Stomach (tissue), 8 donors: ENCODE measurements at regions not wholly inside any gene's neighbourhood (a gene's known extent, or its start where the extent isn't known, plus 50 kb on each side); places are given as distances from the start of the nearest gene placed in this dataset.
"Not testable (repeated sequence)": the region's sequence is repeated elsewhere in the genome, so short reads cannot be mapped to it uniquely, and the experiment has no call there.

Source experiments
- DNase-seq, 2 donors: peaks; one replicate each; pipeline versions ENCODE4 v3.0.0 to v3.0.0-alpha.2; 2013 to 2019
- H3K27ac ChIP-seq, 5 donors: fragments of 200-600 bp in 4 of 5; sonication (generic) in 4 of 5; one replicate each; pipeline ENCODE4 v1.5.1; 2013 to 2019; ENCODE audit warnings: mild to moderate bottlenecking in 1 of 5, moderate library complexity in 1 of 5
- H3K27me3 ChIP-seq, 3 donors: fragments of 200-600 bp; sonication (generic); one replicate each; pipeline ENCODE4 v1.5.1; 2017 to 2019; ENCODE audit warnings: mixed run types in 1 of 3
- H3K36me3 ChIP-seq, 4 donors: fragments of 200-600 bp; sonication (generic); 1 replicate in 3 of 4; 2 replicates in 1 of 4; pipeline ENCODE4 v1.5.1; 2016 to 2019
- H3K4me1 ChIP-seq, 4 donors: fragments of 200-600 bp; sonication (generic); one replicate each; pipeline ENCODE4 v1.5.1; 2016 to 2019
- H3K4me3 ChIP-seq, 4 donors: fragments of 200-600 bp; sonication (generic) in 3 of 4; one replicate each; pipeline ENCODE4 v1.5.1; 2016 to 2019; ENCODE audit warnings: mild to moderate bottlenecking in 1 of 4
- H3K9me3 ChIP-seq, 4 donors: fragments of 200-600 bp; sonication (generic); one replicate each; pipeline ENCODE4 v1.5.1; 2016 to 2019
- EP300 ChIP-seq: sonication (generic); formaldehyde crosslinking; IDR thresholded peaks from one replicate; pipeline ENCODE4 v1.6.1; 2017; ENCODE audit warnings: antibody characterized with exemption
- POLR2A ChIP-seq, 4 donors: fragments of 450-650 bp; IDR thresholded peaks; one replicate each; pipeline ENCODE4 v1.6.1; 2016; ENCODE audit warnings: antibody characterized with exemption in 4 of 4, control low read depth in 2 of 4, mild to moderate bottlenecking in 1 of 4, moderate library complexity in 1 of 4
- POLR2AphosphoS5 ChIP-seq, 3 donors: sonication (generic); formaldehyde crosslinking; IDR thresholded peaks; one replicate each; pipeline ENCODE4 v1.6.1; 2016; ENCODE audit warnings: antibody characterized with exemption in 3 of 3
- WGBS, 5 donors: extraction: QIAGEN DNeasy Blood & Tissue Kit in 3 of 5; methylation state at CpG; one replicate each; pipeline versions ENCODE4 v1.1.5 to v1.1.7; 2013 to 2018; 5-methylcytosine and 5-hydroxymethylcytosine counted together
- intact Hi-C: fragments of 100-400 bp; cut with DNase I; formaldehyde crosslinking; loops from one replicate; pipeline ENCODE4 v1.15.1; 2023; ENCODE audit warnings: low total_unique reads
- TF ChIP-seq, protein P1 (sequence below), 7 experiments: fragments of 450-650 bp in 4 of 7; fragments of 200-600 bp in 3 of 7; sonication (generic) in 3 of 7; IDR thresholded peaks; one replicate each; pipeline ENCODE4 v1.5.1; 2016 to 2019; ENCODE audit warnings: antibody characterized with exemption in 7 of 7, control low read depth in 2 of 7, mild to moderate bottlenecking in 1 of 7
- donor health status: healthy with polysubstance abuse.
- donor health status: Bipolar disorder and iron deficiency.
- donor health status: healthy.

DNA sequence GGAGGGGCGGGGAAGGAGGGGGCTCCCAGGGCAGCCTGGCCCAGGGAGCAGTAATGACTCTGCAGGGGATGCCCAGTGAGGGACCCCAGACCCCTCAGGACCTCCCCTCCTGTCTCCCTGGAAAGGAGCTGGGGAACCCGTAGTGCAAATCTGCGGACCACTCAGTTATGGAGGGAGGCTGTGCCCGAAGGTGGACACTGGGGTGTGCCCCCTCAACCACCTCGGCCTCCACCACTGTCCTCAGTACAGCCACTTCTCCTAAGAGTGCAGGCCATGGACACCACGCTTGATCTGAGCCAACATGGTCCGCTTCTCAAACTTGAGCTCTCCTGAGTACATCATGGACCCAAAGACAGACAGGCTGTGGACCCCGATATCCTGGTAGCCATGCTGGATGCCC, 378.2 kb upstream of the MAOA start:
- Histone ChIP-seq H3K36me3 (no peaks in the 10 kb centered on the region), H3K4me1 (no peaks in the 10 kb centered on the region), H3K4me3 (no peak overlapping the region), H3K27ac (no peak overlapping the region), H3K9me3 (peaks cover 0 to 13% (median 0%) of the 10 kb centered on the region in 4 donors), H3K27me3 (no peaks in the 10 kb centered on the region)
- DNase-seq, result no peak
- intact Hi-C loops, result no loop called here
- WGBS, 5 donors, result 93 to 100% (median 94%) methylated on average over 3 to 8 of the region's 8 CpGs; no CpG with 5 or more reads in 1 of the 5 donors
- TF ChIP-seq POLR2A (IDR thresholded peaks at IDR 0.05) (no peak), POLR2AphosphoS5 (IDR thresholded peaks at IDR 0.05) (no peak), EP300 (no peak)
- TF ChIP-seq, protein P1, sequence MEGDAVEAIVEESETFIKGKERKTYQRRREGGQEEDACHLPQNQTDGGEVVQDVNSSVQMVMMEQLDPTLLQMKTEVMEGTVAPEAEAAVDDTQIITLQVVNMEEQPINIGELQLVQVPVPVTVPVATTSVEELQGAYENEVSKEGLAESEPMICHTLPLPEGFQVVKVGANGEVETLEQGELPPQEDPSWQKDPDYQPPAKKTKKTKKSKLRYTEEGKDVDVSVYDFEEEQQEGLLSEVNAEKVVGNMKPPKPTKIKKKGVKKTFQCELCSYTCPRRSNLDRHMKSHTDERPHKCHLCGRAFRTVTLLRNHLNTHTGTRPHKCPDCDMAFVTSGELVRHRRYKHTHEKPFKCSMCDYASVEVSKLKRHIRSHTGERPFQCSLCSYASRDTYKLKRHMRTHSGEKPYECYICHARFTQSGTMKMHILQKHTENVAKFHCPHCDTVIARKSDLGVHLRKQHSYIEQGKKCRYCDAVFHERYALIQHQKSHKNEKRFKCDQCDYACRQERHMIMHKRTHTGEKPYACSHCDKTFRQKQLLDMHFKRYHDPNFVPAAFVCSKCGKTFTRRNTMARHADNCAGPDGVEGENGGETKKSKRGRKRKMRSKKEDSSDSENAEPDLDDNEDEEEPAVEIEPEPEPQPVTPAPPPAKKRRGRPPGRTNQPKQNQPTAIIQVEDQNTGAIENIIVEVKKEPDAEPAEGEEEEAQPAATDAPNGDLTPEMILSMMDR (IDR thresholded peaks at IDR 0.05), result no peak

DNA sequence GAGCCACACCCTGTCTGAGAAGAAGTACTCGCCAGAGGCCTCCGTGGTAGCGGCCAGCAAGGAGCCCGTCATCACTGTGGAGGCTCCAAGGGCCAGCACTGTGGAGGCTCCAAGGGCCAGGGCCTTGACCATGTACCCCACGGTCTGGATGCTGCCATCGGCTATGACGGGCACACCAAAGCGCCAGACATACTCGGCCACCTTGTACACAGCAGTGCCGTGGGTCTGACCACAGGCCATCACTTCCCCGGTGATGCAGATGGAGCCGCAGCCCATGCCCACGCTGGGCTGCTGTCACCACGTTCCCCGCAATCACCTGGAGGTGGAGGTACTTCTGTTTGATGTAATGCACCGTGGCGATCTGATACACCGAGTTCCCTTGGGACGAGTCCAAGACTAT, 377.7 kb upstream of the MAOA start:
- no peak for DNase-seq
- Histone ChIP-seq H3K4me3 (no peak overlapping the region), H3K36me3 (no peaks in the 10 kb centered on the region), H3K27ac (no peak overlapping the region), H3K9me3 (peaks cover 0 to 13% (median 0%) of the 10 kb centered on the region in 4 donors), H3K27me3 (no peaks in the 10 kb centered on the region), H3K4me1 (no peaks in the 10 kb centered on the region)
- WGBS, 5 donors, result 90 to 100% (median 93%) methylated on average over 2 to 19 of the region's 19 CpGs; no CpG with 5 or more reads in 1 of the 5 donors
- intact Hi-C loops, result no loop called here
- TF ChIP-seq POLR2AphosphoS5 (IDR thresholded peaks at IDR 0.05) (no peak), POLR2A (IDR thresholded peaks at IDR 0.05) (no peak)

DNA sequence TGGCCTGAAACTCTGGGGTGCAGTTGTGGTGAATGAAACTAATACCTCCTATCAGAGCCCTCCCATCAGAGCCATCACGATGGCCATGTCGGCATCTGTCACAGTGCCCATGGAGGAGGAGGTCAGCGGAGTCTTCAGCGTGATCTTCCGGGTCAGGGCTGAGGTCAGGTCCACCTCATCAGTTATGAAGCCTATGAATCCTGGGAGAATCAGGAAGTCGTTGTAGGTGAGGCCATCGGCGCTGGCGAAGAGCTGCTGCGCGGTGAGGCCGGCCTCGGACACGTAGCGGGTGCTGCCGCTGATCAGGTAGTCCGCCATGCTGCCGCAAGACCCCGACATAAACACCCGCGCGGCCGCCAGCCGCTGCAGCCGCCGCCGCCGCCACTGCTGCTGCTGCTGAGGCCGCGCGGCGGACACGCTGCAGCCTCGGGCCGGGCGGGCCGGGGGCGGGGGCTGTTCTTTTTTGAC, 376.7 kb upstream of the MAOA start:
- WGBS, 5 donors, result 90 to 98% (median 94%) methylated on average over 26 to 38 of the region's 38 CpGs
- Histone ChIP-seq H3K27ac (no peak overlapping the region), H3K4me1 (no peaks in the 10 kb centered on the region), H3K4me3 (no peak overlapping the region), H3K9me3 (peaks cover 0 to 13% (median 0%) of the 10 kb centered on the region in 4 donors), H3K36me3 (no peaks in the 10 kb centered on the region), H3K27me3 (no peaks in the 10 kb centered on the region)
- no peak for DNase-seq
- TF ChIP-seq, protein P1 (IDR thresholded peaks at IDR 0.05), result no peak
- TF ChIP-seq EP300, result no peak
- no peak for TF ChIP-seq POLR2AphosphoS5 (IDR thresholded peaks at IDR 0.05)
- no peak for TF ChIP-seq POLR2A (IDR thresholded peaks at IDR 0.05)
- intact Hi-C loops, result no loop called here

DNA sequence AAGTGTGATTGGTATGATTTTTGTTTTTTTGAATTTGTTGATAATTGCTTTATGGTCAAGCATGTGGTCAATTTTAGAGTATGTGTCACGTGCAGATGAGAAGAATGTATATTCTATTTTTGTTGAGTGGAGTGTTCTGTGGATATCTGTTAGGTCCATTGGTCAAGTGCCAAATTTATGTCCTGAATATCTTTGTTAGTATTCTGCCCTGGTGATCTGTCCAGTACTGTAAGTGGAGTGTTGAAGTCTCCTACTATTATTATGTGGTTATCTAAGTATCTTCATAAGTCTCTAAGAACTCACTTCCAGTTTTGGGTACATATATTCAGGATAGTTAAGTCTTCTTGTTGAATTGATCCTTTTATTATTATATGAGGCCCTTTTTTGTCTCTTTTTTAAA, 372.9 kb upstream of the MAOA start:
- intact Hi-C loops, result no loop called here
- TF ChIP-seq, protein P1 (IDR thresholded peaks at IDR 0.05), result no peak
- TF ChIP-seq POLR2AphosphoS5 (IDR thresholded peaks at IDR 0.05), result no peak
- no peak for TF ChIP-seq POLR2A (IDR thresholded peaks at IDR 0.05)
- TF ChIP-seq EP300, result no peak
- 53 to 92% (median 85%) methylated on average over 1 of the region's 1 CpG for whole genome bisulfite sequencing, 5 donors
- H3K4me1 ChIP-seq, result no peaks in the 10 kb centered on the region
- H3K27me3 ChIP-seq, result no peaks in the 10 kb centered on the region
- no peak overlapping the region for H3K27ac ChIP-seq
- no peak overlapping the region for H3K4me3 ChIP-seq
- H3K36me3 ChIP-seq, result no peaks in the 10 kb centered on the region
- no peak for DNase-seq
- peaks cover 0 to 3% (median 0%) of the 10 kb centered on the region in 4 donors for H3K9me3 ChIP-seq

DNA sequence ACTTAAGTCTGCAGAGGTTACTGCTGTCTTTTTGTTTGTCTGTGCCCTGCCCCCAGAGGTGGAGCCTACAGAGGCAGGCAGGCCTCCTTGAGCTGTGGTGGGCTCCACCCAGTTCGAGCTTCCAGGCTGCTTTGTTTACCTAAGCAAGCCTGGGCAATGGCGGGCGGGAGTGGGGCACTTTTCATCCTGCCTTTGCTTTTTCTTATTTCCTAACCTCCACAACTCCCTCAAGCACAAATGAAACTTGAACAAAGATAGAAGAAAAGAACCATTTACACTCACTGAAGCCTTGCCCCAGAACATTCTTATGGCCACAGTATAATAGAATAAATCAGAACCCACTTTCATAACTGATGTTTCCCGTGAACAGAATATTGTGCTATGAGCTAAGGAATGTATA, 344.5 kb upstream of the MAOA start:
- intact Hi-C loops, H3K4me3 ChIP-seq, H3K27me3 ChIP-seq, H3K27ac ChIP-seq, H3K36me3 ChIP-seq, H3K9me3 ChIP-seq, H3K4me1 ChIP-seq: not testable (repeated sequence)
- DNase-seq, result peak in 1 of 2 donors; percentile 9
- WGBS, 5 donors, result 17 to 43% (median 34%) methylated on average over 3 to 4 of the region's 4 CpGs
